HEK293 (cell line): ENCODE measurements at regions not wholly inside any gene's neighbourhood (a gene's known extent, or its start where the extent isn't known, plus 50 kb on each side); places are given as distances from the start of the nearest gene placed in this dataset.

Experiments
- CTCF ChIA-PET: fragments of 350-600 bp; formaldehyde crosslinking; extraction: SDS; loops from one replicate; lab custom pipeline; 2021; ENCODE audit warnings: antibody characterized with exemption; lab: Yijun Ruan, JAX
- POLR2A ChIA-PET: fragments of 300-600 bp; formaldehyde crosslinking; extraction: SDS; loops from one replicate; lab custom pipeline; 2020; ENCODE audit warnings: antibody characterized with exemption, inconsistent platforms; lab: Yijun Ruan, JAX
- H3K27ac ChIP-seq: fragments of 200-500 bp; sonication (Bioruptor generic); 2 replicates; pipeline ENCODE4 v1.5.1; 2014; ENCODE audit warnings: low read depth, low read length, control low read depth, inconsistent platforms; ENCODE audit errors: extremely low read depth
- H3K36me3 ChIP-seq, 2 experiments: fragments of 200-500 bp in 1 of 2; sonication (Bioruptor generic) in 1 of 2; 1 replicate in 1 of 2; 2 replicates in 1 of 2; pipeline ENCODE4 v1.5.1; 2014 to 2017; ENCODE audit warnings: inconsistent platforms in 2 of 2, low read length in 2 of 2; ENCODE audit not compliant: control insufficient read depth in 2 of 2, insufficient read depth in 1 of 2
- H3K4me1 ChIP-seq: fragments of 200-500 bp; sonication (Bioruptor generic); 2 replicates; pipeline ENCODE4 v1.5.1; 2014; ENCODE audit warnings: mild to moderate bottlenecking, low read length, inconsistent platforms; ENCODE audit not compliant: control insufficient read depth, insufficient read depth
- H3K4me3 ChIP-seq: 2 replicates; pipeline ENCODE4 v1.5.1; 2011; ENCODE audit warnings: low read depth, mild to moderate bottlenecking, control low read depth, low read length, moderate library complexity
- H3K9me3 ChIP-seq: fragments of 200-500 bp; sonication (Bioruptor generic); 2 replicates; pipeline ENCODE4 v1.5.1; 2014; ENCODE audit warnings: low read depth, low read length, inconsistent platforms; ENCODE audit not compliant: control insufficient read depth, insufficient read depth
- FEZF1 ChIP-seq: fragments of 450-650 bp; formaldehyde crosslinking; IDR thresholded peaks from 2 replicates; pipeline ENCODE4 v1.5.1; 2016; ENCODE audit warnings: missing biosample characterization, missing genetic modification characterization
- HOXD13 ChIP-seq: sonication (generic); formaldehyde crosslinking; IDR thresholded peaks from 2 replicates; pipeline ENCODE4 v1.8.0; 2022; ENCODE audit warnings: missing genetic modification reagents, borderline replicate concordance
- IKZF3 ChIP-seq: fragments of 450-650 bp; IDR thresholded peaks from 2 replicates; pipeline ENCODE4 v1.5.0; 2018; ENCODE audit warnings: missing biosample characterization, mild to moderate bottlenecking, missing genetic modification characterization, moderate library complexity
- KLF16 ChIP-seq: fragments of 450-650 bp; formaldehyde crosslinking; IDR thresholded peaks from 2 replicates; pipeline ENCODE4 v1.5.1; 2017; ENCODE audit warnings: missing biosample characterization, missing genetic modification characterization
- RBAK ChIP-seq: fragments of 450-650 bp; formaldehyde crosslinking; IDR thresholded peaks from 2 replicates; pipeline ENCODE4 v1.5.1; 2016; ENCODE audit warnings: missing biosample characterization, missing genetic modification characterization
- REPIN1 ChIP-seq: fragments of 450-650 bp; formaldehyde crosslinking; IDR thresholded peaks from 2 replicates; pipeline ENCODE4 v1.5.1; 2017; ENCODE audit warnings: missing biosample characterization, missing genetic modification characterization, low read depth
- SETDB1 ChIP-seq: IDR thresholded peaks from one replicate; pipeline ENCODE4 v1.6.1; 2017; ENCODE audit warnings: mild to moderate bottlenecking, low read length, moderate library complexity, mixed read lengths; ENCODE audit not compliant: insufficient read length
- YY2 ChIP-seq: fragments of 450-650 bp; formaldehyde crosslinking; IDR thresholded peaks from 2 replicates; pipeline ENCODE4 v1.5.1; 2016; ENCODE audit warnings: missing biosample characterization, missing genetic modification characterization
- ZBTB8A ChIP-seq: fragments of 450-650 bp; formaldehyde crosslinking; IDR thresholded peaks from 2 replicates; pipeline ENCODE4 v1.5.1; 2016; ENCODE audit warnings: missing biosample characterization, missing genetic modification characterization
- ZNF114 ChIP-seq: fragments of 450-650 bp; formaldehyde crosslinking; IDR thresholded peaks from 2 replicates; pipeline ENCODE4 v1.5.0; 2017; ENCODE audit warnings: missing biosample characterization, missing genetic modification characterization
- ZNF146 ChIP-seq: fragments of 450-650 bp; formaldehyde crosslinking; IDR thresholded peaks from 2 replicates; pipeline ENCODE4 v1.5.1; 2016; ENCODE audit warnings: missing biosample characterization, missing genetic modification characterization
- ZNF2 ChIP-seq: fragments of 450-650 bp; formaldehyde crosslinking; IDR thresholded peaks from 2 replicates; pipeline ENCODE4 v1.5.1; 2016; ENCODE audit warnings: missing biosample characterization, missing genetic modification characterization
- ZNF23 ChIP-seq: fragments of 450-650 bp; formaldehyde crosslinking; IDR thresholded peaks from 2 replicates; pipeline ENCODE4 v1.5.1; 2016; ENCODE audit warnings: missing biosample characterization, missing genetic modification characterization, borderline replicate concordance
- ZNF266 ChIP-seq: fragments of 450-650 bp; formaldehyde crosslinking; IDR thresholded peaks from 2 replicates; pipeline ENCODE4 v1.5.1; 2016; ENCODE audit warnings: missing biosample characterization, missing genetic modification characterization, low read depth
- ZNF311 ChIP-seq: fragments of 450-650 bp; formaldehyde crosslinking; IDR thresholded peaks from 2 replicates; pipeline ENCODE4 v1.5.1; 2017; ENCODE audit warnings: missing biosample characterization, missing genetic modification characterization, borderline replicate concordance
- ZNF354C ChIP-seq: fragments of 450-650 bp; formaldehyde crosslinking; IDR thresholded peaks from 2 replicates; pipeline ENCODE4 v1.5.1; 2016; ENCODE audit warnings: missing biosample characterization, missing genetic modification characterization, low read depth, borderline replicate concordance
- ZNF404 ChIP-seq: fragments of 450-650 bp; formaldehyde crosslinking; IDR thresholded peaks from 2 replicates; pipeline ENCODE4 v1.5.1; 2017; ENCODE audit warnings: missing biosample characterization, missing genetic modification characterization
- ZNF561 ChIP-seq: fragments of 450-650 bp; IDR thresholded peaks from 2 replicates; pipeline ENCODE4 v1.5.1; 2018; ENCODE audit warnings: missing biosample characterization, missing genetic modification characterization, borderline replicate concordance
- ZNF596 ChIP-seq: fragments of 450-650 bp; IDR thresholded peaks from 2 replicates; pipeline ENCODE4 v1.5.0; 2018; ENCODE audit warnings: missing biosample characterization, mild to moderate bottlenecking, missing genetic modification characterization, moderate library complexity
- ZNF610 ChIP-seq: fragments of 450-650 bp; formaldehyde crosslinking; IDR thresholded peaks from 2 replicates; pipeline ENCODE4 v1.5.1; 2016; ENCODE audit warnings: missing biosample characterization, missing genetic modification characterization, borderline replicate concordance
- ZNF624 ChIP-seq: fragments of 450-650 bp; formaldehyde crosslinking; IDR thresholded peaks from 2 replicates; pipeline ENCODE4 v1.5.1; 2017; ENCODE audit warnings: missing biosample characterization, missing genetic modification characterization
- ZNF707 ChIP-seq: fragments of 450-650 bp; formaldehyde crosslinking; IDR thresholded peaks from 2 replicates; pipeline ENCODE4 v1.5.1; 2016; ENCODE audit warnings: missing biosample characterization, missing genetic modification characterization
- ZSCAN23 ChIP-seq: fragments of 450-650 bp; formaldehyde crosslinking; IDR thresholded peaks from 2 replicates; pipeline ENCODE4 v1.5.1; 2016; ENCODE audit warnings: missing biosample characterization, missing genetic modification characterization
- ZSCAN30 ChIP-seq: fragments of 450-650 bp; IDR thresholded peaks from 2 replicates; pipeline ENCODE4 v1.5.1; 2018; ENCODE audit warnings: missing biosample characterization, mild to moderate bottlenecking, missing genetic modification characterization, moderate library complexity
- TF ChIP-seq, protein P1 (sequence below): fragments of 450-650 bp; formaldehyde crosslinking; IDR thresholded peaks from 2 replicates; pipeline ENCODE4 v1.5.1; 2016; ENCODE audit warnings: missing biosample characterization, missing genetic modification characterization
- TF ChIP-seq, protein P2 (sequence below): fragments of 450-650 bp; formaldehyde crosslinking; IDR thresholded peaks from 2 replicates; pipeline ENCODE4 v1.5.1; 2016; ENCODE audit warnings: missing biosample characterization, missing genetic modification characterization, borderline replicate concordance
- TF ChIP-seq, protein P3 (sequence below): fragments of 450-650 bp; formaldehyde crosslinking; IDR thresholded peaks from 2 replicates; pipeline ENCODE4 v1.5.1; 2017; ENCODE audit warnings: missing biosample characterization, missing genetic modification characterization
- TF ChIP-seq, protein P4 (sequence below): fragments of 450-650 bp; formaldehyde crosslinking; IDR thresholded peaks from 2 replicates; pipeline ENCODE4 v1.5.1; 2017; ENCODE audit warnings: missing biosample characterization, missing genetic modification characterization
- TF ChIP-seq, protein P5 (sequence below): fragments of 450-650 bp; formaldehyde crosslinking; IDR thresholded peaks from 2 replicates; pipeline ENCODE4 v1.5.1; 2016; ENCODE audit warnings: missing biosample characterization, missing genetic modification characterization

DNA sequence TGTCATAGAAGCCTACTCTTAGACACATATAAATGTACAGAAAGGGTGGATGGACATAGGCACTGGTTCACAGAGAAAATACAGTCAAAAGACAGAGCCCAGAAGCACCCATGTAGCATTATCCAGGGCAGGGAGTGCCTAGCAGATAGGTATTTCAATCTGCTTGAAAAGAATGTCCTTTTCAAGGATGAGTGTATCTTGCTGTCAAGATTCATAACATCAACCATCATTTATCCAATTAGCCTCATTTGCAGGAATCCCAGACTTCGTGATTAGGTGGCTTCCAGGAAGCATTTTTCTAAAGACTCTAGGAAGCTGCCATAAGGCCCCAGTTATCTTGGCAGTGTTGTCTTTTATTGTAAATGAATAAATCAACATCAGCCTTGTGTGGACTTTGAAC lies 55.6 kb downstream of the SCN11A start:
- no peak overlapping the region for H3K4me3 ChIP-seq
- H3K4me1 ChIP-seq = no peaks in the 10 kb centered on the region
- TF ChIP-seq, protein P1, sequence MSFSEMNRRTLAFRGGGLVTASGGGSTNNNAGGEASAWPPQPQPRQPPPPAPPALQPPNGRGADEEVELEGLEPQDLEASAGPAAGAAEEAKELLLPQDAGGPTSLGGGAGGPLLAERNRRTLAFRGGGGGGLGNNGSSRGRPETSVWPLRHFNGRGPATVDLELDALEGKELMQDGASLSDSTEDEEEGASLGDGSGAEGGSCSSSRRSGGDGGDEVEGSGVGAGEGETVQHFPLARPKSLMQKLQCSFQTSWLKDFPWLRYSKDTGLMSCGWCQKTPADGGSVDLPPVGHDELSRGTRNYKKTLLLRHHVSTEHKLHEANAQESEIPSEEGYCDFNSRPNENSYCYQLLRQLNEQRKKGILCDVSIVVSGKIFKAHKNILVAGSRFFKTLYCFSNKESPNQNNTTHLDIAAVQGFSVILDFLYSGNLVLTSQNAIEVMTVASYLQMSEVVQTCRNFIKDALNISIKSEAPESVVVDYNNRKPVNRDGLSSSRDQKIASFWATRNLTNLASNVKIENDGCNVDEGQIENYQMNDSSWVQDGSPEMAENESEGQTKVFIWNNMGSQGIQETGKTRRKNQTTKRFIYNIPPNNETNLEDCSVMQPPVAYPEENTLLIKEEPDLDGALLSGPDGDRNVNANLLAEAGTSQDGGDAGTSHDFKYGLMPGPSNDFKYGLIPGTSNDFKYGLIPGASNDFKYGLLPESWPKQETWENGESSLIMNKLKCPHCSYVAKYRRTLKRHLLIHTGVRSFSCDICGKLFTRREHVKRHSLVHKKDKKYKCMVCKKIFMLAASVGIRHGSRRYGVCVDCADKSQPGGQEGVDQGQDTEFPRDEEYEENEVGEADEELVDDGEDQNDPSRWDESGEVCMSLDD = no peak
- TF ChIP-seq ZNF266 (tag by site-specific recombination) (no peak), ZNF23 (tag by site-specific recombination) (no peak), SETDB1 (no peak), ZNF404 (tag by site-specific recombination) (no peak), ZNF354C (tag by site-specific recombination) (no peak), RBAK (tag by site-specific recombination) (no peak), FEZF1 (no peak), ZNF114 (tag by site-specific recombination) (no peak), ZNF596 (tag by site-specific recombination) (no peak), ZNF707 (tag by site-specific recombination) (no peak), ZNF561 (tag by site-specific recombination) (no peak), ZSCAN30 (tag by site-specific recombination) (no peak), ZNF146 (tag by site-specific recombination) (no peak), KLF16 (tag by site-specific recombination) (no peak), ZNF610 (tag by site-specific recombination) (no peak), YY2 (no peak)
- TF ChIP-seq, protein P2, sequence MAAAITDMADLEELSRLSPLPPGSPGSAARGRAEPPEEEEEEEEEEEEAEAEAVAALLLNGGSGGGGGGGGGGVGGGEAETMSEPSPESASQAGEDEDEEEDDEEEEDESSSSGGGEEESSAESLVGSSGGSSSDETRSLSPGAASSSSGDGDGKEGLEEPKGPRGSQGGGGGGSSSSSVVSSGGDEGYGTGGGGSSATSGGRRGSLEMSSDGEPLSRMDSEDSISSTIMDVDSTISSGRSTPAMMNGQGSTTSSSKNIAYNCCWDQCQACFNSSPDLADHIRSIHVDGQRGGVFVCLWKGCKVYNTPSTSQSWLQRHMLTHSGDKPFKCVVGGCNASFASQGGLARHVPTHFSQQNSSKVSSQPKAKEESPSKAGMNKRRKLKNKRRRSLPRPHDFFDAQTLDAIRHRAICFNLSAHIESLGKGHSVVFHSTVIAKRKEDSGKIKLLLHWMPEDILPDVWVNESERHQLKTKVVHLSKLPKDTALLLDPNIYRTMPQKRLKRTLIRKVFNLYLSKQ (tag by site-specific recombination) = no peak
- no peaks in the 10 kb centered on the region for H3K36me3 ChIP-seq
- H3K27ac ChIP-seq = no peak overlapping the region
- CTCF ChIA-PET = no interaction called here
- POLR2A ChIA-PET = no interaction called here
- H3K9me3 ChIP-seq = no peaks in the 10 kb centered on the region

DNA sequence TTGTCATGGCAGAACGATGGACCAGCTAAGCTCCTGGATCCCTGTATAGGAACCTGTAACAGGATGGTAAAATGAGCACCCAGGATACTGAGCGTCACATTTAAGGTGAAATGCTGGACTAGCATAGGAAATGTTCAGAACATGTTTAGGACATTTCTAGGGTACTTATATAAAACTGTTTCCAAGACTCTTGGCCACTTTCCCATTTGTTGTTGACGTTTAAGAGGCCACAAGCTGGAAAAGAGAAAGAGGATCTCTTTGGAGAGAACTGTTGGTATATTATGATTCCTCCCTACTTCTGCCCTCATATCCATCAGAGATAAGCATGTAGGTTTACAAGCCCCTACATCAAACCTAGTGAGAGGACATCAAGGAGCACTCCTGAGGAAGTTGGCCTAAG lies 57.5 kb downstream of the SCN11A start:
- no peaks in the 10 kb centered on the region for H3K36me3 ChIP-seq
- CTCF ChIA-PET = interaction anchor here (0.6 to 1.0 kb wide), 2 partner anchors 182 to 473 kb away, joined by 4 to 5 read pairs; no protein-coding TSS in a partner anchor
- H3K9me3 ChIP-seq = no peaks in the 10 kb centered on the region
- no peak overlapping the region for H3K27ac ChIP-seq
- no peaks in the 10 kb centered on the region for H3K4me1 ChIP-seq
- no peak overlapping the region for H3K4me3 ChIP-seq
- POLR2A ChIA-PET = no interaction called here
- no peak for TF ChIP-seq IKZF3 (tag by site-specific recombination)
- TF ChIP-seq, protein P3, sequence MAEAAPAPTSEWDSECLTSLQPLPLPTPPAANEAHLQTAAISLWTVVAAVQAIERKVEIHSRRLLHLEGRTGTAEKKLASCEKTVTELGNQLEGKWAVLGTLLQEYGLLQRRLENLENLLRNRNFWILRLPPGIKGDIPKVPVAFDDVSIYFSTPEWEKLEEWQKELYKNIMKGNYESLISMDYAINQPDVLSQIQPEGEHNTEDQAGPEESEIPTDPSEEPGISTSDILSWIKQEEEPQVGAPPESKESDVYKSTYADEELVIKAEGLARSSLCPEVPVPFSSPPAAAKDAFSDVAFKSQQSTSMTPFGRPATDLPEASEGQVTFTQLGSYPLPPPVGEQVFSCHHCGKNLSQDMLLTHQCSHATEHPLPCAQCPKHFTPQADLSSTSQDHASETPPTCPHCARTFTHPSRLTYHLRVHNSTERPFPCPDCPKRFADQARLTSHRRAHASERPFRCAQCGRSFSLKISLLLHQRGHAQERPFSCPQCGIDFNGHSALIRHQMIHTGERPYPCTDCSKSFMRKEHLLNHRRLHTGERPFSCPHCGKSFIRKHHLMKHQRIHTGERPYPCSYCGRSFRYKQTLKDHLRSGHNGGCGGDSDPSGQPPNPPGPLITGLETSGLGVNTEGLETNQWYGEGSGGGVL (tag by site-specific recombination) = no peak
- TF ChIP-seq REPIN1 = no peak
- no peak for TF ChIP-seq ZNF311 (tag by site-specific recombination)
- TF ChIP-seq, protein P4, sequence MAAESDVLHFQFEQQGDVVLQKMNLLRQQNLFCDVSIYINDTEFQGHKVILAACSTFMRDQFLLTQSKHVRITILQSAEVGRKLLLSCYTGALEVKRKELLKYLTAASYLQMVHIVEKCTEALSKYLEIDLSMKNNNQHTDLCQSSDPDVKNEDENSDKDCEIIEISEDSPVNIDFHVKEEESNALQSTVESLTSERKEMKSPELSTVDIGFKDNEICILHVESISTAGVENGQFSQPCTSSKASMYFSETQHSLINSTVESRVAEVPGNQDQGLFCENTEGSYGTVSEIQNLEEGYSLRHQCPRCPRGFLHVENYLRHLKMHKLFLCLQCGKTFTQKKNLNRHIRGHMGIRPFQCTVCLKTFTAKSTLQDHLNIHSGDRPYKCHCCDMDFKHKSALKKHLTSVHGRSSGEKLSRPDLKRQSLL = no peak
- TF ChIP-seq ZNF624 (tag by site-specific recombination) = no peak
- TF ChIP-seq ZNF2 (tag by site-specific recombination) = no peak
- no peak for TF ChIP-seq ZBTB8A
- TF ChIP-seq ZSCAN23 = no peak
- TF ChIP-seq, protein P5, sequence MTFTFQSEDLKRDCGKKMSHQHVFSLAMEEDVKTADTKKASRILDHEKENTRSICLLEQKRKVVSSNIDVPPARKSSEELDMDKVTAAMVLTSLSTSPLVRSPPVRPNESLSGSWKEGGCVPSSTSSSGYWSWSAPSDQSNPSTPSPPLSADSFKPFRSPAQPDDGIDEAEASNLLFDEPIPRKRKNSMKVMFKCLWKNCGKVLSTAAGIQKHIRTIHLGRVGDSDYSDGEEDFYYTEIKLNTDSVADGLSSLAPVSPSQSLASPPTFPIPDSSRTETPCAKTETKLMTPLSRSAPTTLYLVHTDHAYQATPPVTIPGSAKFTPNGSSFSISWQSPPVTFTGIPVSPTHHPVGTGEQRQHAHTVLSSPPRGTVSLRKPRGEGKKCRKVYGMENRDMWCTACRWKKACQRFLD (tag by site-specific recombination) = no peak
- TF ChIP-seq ZNF707 (tag by site-specific recombination) = no peak
- no peak for TF ChIP-seq HOXD13 (CRISPR knock-in tag)
